ENCODE measurements at regions not wholly inside any gene's neighbourhood (a gene's known extent, or its start where the extent isn't known, plus 50 kb on each side); places are given as distances from the start of the nearest gene placed in this dataset.
"Not testable (repeated sequence)": the region's sequence is repeated elsewhere in the genome, so short reads cannot be mapped to it uniquely, and the experiment has no call there.

DNA sequence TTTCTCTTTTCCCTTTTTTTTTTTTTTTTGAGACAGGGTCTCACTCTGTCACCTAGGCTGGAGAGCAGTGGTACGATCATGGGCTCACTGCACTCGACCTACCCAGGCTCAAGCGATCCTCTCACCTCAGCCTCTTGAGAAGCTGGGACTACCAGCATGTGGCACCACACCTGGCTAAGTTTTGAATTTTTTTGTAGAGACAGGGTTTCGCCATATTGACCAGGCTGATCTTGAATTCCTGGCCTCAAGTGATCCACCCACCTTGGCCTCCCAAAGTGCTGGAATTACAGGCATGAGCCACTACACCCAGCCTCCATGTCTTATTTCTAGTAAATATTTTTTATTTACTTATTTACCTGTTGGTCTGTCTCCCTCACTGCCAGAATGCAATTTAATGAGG is 165.8 kb upstream of the KCTD7 start:
- TF ChIP-seq, protein P1, sequence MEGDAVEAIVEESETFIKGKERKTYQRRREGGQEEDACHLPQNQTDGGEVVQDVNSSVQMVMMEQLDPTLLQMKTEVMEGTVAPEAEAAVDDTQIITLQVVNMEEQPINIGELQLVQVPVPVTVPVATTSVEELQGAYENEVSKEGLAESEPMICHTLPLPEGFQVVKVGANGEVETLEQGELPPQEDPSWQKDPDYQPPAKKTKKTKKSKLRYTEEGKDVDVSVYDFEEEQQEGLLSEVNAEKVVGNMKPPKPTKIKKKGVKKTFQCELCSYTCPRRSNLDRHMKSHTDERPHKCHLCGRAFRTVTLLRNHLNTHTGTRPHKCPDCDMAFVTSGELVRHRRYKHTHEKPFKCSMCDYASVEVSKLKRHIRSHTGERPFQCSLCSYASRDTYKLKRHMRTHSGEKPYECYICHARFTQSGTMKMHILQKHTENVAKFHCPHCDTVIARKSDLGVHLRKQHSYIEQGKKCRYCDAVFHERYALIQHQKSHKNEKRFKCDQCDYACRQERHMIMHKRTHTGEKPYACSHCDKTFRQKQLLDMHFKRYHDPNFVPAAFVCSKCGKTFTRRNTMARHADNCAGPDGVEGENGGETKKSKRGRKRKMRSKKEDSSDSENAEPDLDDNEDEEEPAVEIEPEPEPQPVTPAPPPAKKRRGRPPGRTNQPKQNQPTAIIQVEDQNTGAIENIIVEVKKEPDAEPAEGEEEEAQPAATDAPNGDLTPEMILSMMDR (conservative IDR thresholded peaks at IDR 0.05; ENCODE audit: low read depth, low read length): not testable (repeated sequence)
- not testable (repeated sequence) for TF ChIP-seq EZH2 (IDR thresholded peaks at IDR 0.05; ENCODE audit: low read length, unreplicated experiment)
